HG03039 (cell line): ENCODE measurements at regions not wholly inside any gene's neighbourhood (a gene's known extent, or its start where the extent isn't known, plus 50 kb on each side); places are given as distances from the start of the nearest gene placed in this dataset.
"Not testable (repeated sequence)": the region's sequence is repeated elsewhere in the genome, so short reads cannot be mapped to it uniquely, and the experiment has no call there.

Experiments used
- ATAC-seq: cut with Tn5 transposase; IDR thresholded peaks from one replicate; pipeline ENCODE4 v1.9.1; 2021; ENCODE audit warnings: mild to moderate bottlenecking, moderate library complexity; ENCODE audit not compliant: unreplicated experiment

DNA sequence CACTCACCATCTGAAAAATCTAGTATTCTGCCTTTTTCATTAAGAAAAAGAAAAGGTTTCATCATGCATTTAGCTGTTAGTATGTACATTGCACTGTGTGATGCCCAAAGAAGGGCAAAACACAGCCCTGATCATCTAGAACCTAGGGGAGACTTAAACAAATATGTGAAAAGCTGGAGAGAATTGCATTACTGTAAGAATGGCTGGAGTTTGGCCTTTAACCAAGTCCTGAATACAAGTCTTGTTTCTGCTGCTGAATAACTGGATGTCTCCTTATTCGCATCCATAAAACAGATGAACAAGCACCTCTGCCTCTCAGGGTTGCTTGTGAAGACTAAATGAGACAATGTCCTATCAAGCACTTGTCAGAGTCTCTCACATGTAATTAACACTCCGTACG is 233.4 kb upstream of the LRTM1 start:
- ATAC-seq: no peak

DNA sequence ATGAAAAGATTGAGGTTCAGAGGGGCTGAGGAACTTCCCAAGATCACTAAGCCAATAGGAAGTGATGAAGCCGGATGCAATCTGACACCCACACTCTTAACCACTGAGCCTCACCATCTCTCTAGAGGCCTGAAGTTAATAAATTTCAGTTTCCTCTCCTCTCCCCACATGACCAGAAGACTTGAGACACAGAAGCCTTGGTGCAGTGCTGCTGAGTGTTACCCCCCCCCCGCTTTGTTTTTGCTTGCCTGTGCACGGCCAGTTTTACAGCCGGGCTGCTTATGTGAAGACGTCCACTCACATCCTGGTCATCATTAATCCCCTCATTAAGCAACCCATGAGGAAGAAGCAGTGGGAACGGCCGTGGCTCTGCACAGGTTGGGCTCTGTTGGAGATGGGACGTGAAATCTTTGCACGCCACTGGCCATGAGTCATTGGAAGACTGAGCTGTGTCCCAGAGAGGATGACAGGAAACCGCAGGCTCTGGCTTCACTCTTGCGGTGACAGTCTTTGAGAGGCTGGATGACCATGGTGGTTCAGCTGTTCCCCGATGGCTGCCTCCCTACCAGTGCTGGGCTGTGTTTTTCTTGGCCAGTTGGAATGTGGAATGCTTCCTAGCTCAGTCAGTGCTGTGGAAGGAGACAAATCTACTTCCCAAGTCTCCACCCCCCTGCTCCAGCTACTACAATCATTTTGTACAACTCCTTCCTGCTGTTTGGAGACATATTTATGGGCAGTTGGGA is 232.6 kb upstream of the LRTM1 start:
- ATAC-seq: peak; percentile 64

DNA sequence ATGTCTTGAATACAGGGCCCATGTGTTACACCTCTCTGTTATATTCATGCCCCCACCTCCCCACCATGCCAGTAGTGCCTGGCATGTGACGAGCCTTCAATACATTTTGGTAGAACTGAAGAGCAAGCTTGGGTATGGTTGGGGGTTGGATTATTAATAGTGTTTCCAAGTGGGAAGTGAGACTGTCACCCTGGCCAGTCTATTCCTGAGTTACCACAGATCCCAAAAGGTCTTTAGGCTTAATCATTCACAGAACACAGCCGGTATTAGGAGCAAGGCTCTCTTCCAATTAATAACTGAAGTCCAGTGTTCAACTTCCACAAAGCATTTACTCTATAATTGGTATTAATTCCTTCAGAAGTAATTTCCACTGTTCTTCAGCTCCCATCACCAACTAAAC is 231.9 kb upstream of the LRTM1 start:
- ATAC-seq: no peak

GRCh38 chr3:55159016-55159415 is 231.2 kb upstream of the LRTM1 start:
- no peak for ATAC-seq

DNA sequence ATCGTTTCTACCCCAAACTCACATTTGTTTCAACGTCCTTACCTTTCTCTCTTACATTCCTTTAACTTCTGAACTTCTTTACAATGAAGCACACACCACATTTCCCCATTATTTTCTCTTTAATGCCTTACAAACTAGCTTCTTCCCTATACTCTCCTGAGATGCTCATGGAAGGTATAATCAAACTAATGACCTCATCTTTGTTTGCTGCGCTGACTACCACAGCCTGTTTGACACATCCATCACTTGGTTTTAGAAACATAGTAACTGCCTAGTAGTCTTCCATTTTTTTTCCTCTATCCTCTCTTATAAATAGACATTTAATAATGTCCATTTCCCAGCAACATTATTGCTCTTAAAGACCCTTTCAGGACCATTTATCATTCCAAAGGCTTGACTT is 230.5 kb upstream of the LRTM1 start:
- no peak for ATAC-seq

- no peak for ATAC-seq
Observed at GRCh38 chr3:55157731-55158130, 229.9 kb upstream of the LRTM1 start.

DNA sequence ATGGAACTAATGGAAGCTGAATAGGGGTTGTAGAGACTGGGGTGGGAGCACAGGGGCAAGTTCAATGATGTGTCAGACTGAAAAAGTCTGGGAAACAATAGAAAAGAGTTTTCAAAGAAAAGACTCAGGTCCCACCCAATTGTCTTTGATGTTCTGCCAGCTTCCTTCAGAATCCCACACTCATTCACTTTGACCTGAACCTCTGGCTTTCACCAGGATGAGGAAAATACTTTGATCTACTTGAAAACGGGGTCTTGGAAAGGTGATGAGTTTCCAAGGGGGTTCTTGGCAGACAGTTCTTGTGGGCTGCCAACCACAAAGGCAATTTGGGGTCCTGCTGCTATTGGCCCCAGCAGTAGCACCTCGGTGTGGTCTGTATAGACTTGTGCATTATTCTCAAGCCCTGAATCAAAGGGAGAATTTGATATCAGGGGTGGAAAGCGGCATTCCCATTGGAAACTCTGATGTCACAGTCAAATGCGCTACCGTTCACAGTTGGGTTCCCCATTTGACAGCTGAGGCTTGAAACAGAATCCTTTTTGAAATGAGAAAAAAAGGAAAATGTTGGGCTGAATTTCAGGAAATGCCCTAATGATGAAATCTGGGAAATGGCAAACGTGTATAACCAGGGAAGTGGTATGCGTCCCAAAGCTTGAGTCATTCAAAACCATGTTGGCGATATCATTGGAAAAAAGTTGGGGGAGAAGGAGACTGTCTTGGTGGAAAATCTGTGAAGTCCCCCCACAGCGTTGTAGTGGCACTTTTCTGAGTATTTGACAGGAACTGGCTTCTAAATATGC is 229.2 kb upstream of the LRTM1 start:
- ATAC-seq: no peak

- no peak for ATAC-seq
Observed at GRCh38 chr3:55147856-55148720, 220.2 kb upstream of the LRTM1 start.

DNA sequence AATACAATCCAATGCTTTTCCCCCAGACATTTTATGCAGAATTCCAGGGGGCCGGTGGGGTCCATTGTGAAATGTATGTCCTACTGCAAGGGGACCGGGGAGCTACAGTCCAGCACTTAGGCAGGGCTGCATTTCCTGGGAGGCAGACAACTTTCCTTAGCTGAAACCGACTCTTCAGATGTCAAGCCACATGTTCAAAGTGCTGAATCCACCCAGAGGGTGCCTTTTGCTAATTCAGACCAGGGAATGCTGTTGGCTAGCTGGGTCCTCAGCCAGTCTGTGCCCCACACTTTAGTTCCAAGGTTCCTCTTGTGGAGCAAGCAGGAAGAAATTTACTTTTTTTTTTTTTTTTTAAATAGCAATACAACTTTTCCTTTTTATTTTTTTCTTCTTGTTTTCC is 219.5 kb upstream of the LRTM1 start:
- no peak for ATAC-seq

- ATAC-seq: no peak
Observed at GRCh38 chr3:55146216-55146615, 218.4 kb upstream of the LRTM1 start.

GRCh38 chr3:55144015-55144673 is 216.3 kb upstream of the LRTM1 start:
- ATAC-seq: no peak

- no peak for ATAC-seq
Observed at GRCh38 chr3:55143336-55143735, 215.5 kb upstream of the LRTM1 start.

- ATAC-seq: not testable (repeated sequence)
Observed at GRCh38 chr3:55136291-55136690, 208.4 kb upstream of the LRTM1 start.

GRCh38 chr3:55128225-55128823 is 200.5 kb upstream of the LRTM1 start:
- no peak for ATAC-seq

DNA sequence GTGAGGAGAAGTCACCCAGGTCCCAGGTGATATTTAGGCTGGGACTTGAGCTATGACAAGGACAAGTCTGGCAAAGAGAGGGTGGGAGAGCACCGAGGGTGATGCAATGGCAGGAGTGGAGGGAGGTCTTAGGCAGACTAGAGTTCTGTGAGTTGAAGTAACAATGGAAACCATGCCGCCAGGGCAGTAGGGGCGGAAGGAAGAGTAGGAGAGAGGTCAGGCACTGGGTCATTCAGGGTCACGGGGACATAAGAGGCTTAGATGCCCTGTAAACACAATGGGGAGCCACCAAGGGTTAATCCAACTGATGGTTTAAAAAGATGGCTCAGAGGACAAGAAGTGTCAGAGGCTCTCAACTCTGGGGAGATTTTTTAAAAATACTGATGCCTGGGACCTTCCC is 199.7 kb upstream of the LRTM1 start:
- ATAC-seq: no peak

DNA sequence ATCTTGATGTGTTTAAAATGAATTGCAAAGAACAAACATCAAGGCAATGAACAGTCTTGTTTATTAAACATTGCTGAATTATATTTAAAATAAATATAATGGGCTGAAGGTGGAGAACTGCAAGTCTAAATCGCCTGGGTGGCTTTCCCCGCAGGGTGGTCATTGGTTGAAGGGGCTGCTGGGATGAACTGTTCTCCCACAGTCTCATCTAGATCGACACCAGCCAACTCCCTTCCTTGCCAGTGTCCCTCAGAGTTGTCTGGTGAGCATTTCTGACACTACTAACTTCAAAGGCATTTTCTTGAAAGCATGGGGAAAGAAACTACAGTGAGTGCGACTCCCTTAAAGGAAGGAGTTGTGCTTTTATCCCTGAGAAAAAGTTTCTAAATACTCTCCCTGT is 196.5 kb upstream of the LRTM1 start:
- no peak for ATAC-seq
